ENCODE measurements at regions not wholly inside any gene's neighbourhood (a gene's known extent, or its start where the extent isn't known, plus 50 kb on each side); places are given as distances from the start of the nearest gene placed in this dataset.

- no peak for DNase-seq
Observed at GRCh38 chr14:101440496-101440895, 120.8 kb upstream of the DIO3 start.

- DNase-seq, result no peak
Observed at GRCh38 chr14:101441710-101442109, 119.6 kb upstream of the DIO3 start.

GRCh38 chr14:101442451-101442850, 118.8 kb upstream of the DIO3 start:
- DNase-seq, result no peak

GRCh38 chr14:101444116-101444515, 117.2 kb upstream of the DIO3 start:
- no peak for DNase-seq

- no peak for DNase-seq
Observed at GRCh38 chr14:101445278-101445677, 116.0 kb upstream of the DIO3 start.

GRCh38 chr14:101446387-101446969, 114.8 kb upstream of the DIO3 start:
- DNase-seq, result no peak

- no peak for DNase-seq
Observed at GRCh38 chr14:101449114-101449513, 112.2 kb upstream of the DIO3 start.

GRCh38 chr14:101451166-101451565, 110.1 kb upstream of the DIO3 start:
- no peak for DNase-seq

- no peak for DNase-seq
Observed at GRCh38 chr14:101453225-101453624, 108.1 kb upstream of the DIO3 start.

- DNase-seq, result no peak
Observed at GRCh38 chr14:101454229-101454628, 107.1 kb upstream of the DIO3 start.

GRCh38 chr14:101456246-101457175, 104.8 kb upstream of the DIO3 start:
- DNase-seq, result no peak

GRCh38 chr14:101457301-101457935, 103.9 kb upstream of the DIO3 start:
- DNase-seq, result no peak

GRCh38 chr14:101457936-101458740, 103.2 kb upstream of the DIO3 start:
- no peak for DNase-seq

- DNase-seq, result no peak
Observed at GRCh38 chr14:101458741-101459550, 102.3 kb upstream of the DIO3 start.

- DNase-seq, result no peak
Observed at GRCh38 chr14:101459551-101459900, 101.8 kb upstream of the DIO3 start.

- DNase-seq, result no peak
Observed at GRCh38 chr14:101460521-101460920, 100.8 kb upstream of the DIO3 start.

GRCh38 chr14:101460986-101461750, 100.1 kb upstream of the DIO3 start:
- DNase-seq, result no peak

- no peak for DNase-seq
Observed at GRCh38 chr14:101461891-101462290, 99.4 kb upstream of the DIO3 start.

- no peak for DNase-seq
Observed at GRCh38 chr14:101462726-101463565, 98.3 kb upstream of the DIO3 start.

GRCh38 chr14:101463566-101464171, 97.6 kb upstream of the DIO3 start:
- no peak for DNase-seq
